HL-60 (cell line): ENCODE measurements at regions not wholly inside any gene's neighbourhood (a gene's known extent, or its start where the extent isn't known, plus 50 kb on each side); places are given as distances from the start of the nearest gene placed in this dataset.

Experiments
- DNase-seq, 2 experiments: peaks; one replicate each; pipeline ENCODE4 v3.0.0-alpha.2; 2010 to 2020; ENCODE audit warnings: low read depth in 1 of 2, low spot score in 1 of 2
- H3K27ac ChIP-seq: fragments of 250-450 bp; sonication (Bioruptor Pico); replicated peaks from 2 replicates; pipeline ENCODE4 v1.5.1; 2020; ENCODE audit warnings: mild to moderate bottlenecking, moderate library complexity
- H3K27me3 ChIP-seq: fragments of 250-450 bp; sonication (Bioruptor Pico); 2 replicates; pipeline ENCODE4 v1.5.1; 2021; ENCODE audit warnings: mild to moderate bottlenecking, moderate library complexity; ENCODE audit not compliant: insufficient read depth, poor library complexity, severe bottlenecking
- H3K4me3 ChIP-seq: replicated peaks from 2 replicates; pipeline ENCODE4 v1.5.1; 2011; ENCODE audit warnings: mild to moderate bottlenecking, control low read depth, low read length; ENCODE audit not compliant: insufficient read depth
- GABPA ChIP-seq: IDR thresholded peaks from 2 replicates; pipeline ENCODE4 v1.6.1; 2012; ENCODE audit warnings: low read depth
- POLR2AphosphoS5 ChIP-seq: IDR thresholded peaks from 2 replicates; pipeline ENCODE4 v1.6.1; 2012; ENCODE audit warnings: low read depth
- SPI1 ChIP-seq: IDR thresholded peaks from 2 replicates; pipeline ENCODE4 v1.6.1; 2012; ENCODE audit warnings: low read depth, mild to moderate bottlenecking, borderline replicate concordance
- TF ChIP-seq, protein P1 (sequence below): IDR thresholded peaks from one replicate; pipeline ENCODE4 v1.5.1; 2011; ENCODE audit warnings: low read length, control low read depth, inconsistent platforms; ENCODE audit not compliant: insufficient read depth
- TF ChIP-seq, protein P2 (sequence below): IDR thresholded peaks from 2 replicates; pipeline ENCODE4 v1.6.1; 2012; ENCODE audit warnings: low read depth; ENCODE audit not compliant: insufficient replicate concordance

DNA sequence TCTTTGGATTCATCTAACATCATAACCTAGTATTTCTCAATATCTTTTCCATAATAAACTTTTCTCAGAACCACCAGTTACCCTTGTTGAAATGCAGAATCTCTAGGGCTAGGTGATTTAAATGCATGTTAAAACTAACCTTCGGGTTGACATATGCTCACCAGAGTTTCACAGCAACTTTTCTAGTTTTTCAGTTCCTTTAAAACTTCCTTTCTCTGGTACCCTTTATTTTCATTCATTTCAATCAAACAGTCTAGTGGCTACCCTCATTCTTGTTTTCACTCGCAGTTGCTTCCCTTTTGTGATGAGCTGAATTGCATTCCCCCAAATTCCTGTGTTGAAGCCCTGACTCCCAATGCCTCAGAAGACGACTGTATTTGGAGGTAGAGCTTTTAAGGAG is 712.8 kb upstream of the CHRM3 start:
- Histone ChIP-seq H3K27me3 (no peaks in the 10 kb centered on the region), H3K4me3 (no peak overlapping the region), H3K27ac (no peak overlapping the region)
- TF ChIP-seq, protein P1, sequence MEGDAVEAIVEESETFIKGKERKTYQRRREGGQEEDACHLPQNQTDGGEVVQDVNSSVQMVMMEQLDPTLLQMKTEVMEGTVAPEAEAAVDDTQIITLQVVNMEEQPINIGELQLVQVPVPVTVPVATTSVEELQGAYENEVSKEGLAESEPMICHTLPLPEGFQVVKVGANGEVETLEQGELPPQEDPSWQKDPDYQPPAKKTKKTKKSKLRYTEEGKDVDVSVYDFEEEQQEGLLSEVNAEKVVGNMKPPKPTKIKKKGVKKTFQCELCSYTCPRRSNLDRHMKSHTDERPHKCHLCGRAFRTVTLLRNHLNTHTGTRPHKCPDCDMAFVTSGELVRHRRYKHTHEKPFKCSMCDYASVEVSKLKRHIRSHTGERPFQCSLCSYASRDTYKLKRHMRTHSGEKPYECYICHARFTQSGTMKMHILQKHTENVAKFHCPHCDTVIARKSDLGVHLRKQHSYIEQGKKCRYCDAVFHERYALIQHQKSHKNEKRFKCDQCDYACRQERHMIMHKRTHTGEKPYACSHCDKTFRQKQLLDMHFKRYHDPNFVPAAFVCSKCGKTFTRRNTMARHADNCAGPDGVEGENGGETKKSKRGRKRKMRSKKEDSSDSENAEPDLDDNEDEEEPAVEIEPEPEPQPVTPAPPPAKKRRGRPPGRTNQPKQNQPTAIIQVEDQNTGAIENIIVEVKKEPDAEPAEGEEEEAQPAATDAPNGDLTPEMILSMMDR = no peak
- TF ChIP-seq POLR2AphosphoS5 = no peak
- TF ChIP-seq, protein P2, sequence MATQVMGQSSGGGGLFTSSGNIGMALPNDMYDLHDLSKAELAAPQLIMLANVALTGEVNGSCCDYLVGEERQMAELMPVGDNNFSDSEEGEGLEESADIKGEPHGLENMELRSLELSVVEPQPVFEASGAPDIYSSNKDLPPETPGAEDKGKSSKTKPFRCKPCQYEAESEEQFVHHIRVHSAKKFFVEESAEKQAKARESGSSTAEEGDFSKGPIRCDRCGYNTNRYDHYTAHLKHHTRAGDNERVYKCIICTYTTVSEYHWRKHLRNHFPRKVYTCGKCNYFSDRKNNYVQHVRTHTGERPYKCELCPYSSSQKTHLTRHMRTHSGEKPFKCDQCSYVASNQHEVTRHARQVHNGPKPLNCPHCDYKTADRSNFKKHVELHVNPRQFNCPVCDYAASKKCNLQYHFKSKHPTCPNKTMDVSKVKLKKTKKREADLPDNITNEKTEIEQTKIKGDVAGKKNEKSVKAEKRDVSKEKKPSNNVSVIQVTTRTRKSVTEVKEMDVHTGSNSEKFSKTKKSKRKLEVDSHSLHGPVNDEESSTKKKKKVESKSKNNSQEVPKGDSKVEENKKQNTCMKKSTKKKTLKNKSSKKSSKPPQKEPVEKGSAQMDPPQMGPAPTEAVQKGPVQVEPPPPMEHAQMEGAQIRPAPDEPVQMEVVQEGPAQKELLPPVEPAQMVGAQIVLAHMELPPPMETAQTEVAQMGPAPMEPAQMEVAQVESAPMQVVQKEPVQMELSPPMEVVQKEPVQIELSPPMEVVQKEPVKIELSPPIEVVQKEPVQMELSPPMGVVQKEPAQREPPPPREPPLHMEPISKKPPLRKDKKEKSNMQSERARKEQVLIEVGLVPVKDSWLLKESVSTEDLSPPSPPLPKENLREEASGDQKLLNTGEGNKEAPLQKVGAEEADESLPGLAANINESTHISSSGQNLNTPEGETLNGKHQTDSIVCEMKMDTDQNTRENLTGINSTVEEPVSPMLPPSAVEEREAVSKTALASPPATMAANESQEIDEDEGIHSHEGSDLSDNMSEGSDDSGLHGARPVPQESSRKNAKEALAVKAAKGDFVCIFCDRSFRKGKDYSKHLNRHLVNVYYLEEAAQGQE = no peak
- no peak for TF ChIP-seq SPI1
- no peak for TF ChIP-seq GABPA
- no peak for DNase-seq

DNA sequence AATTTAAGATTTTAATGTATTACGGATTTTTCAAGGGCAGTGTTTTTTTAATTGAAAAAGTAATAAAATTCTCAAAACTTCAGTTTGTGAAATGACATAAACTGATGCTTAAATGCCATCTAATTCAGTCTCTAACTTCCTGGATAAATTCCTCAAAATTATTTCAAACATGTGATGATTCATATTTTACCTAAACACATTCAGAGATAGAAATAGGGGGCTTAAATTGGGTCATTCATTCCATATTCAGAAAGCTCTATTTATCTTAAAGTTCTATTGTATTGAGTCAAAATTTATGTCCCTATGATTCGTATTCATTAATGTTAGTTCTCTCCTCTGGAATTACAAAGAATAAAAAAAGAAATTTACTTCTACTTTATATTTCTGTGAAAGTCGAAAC is 713.6 kb upstream of the CHRM3 start:
- Histone ChIP-seq H3K27ac (no peak overlapping the region), H3K27me3 (no peaks in the 10 kb centered on the region), H3K4me3 (no peak overlapping the region)
- TF ChIP-seq SPI1 = no peak
- no peak for TF ChIP-seq GABPA
- TF ChIP-seq, protein P2 = no peak
- TF ChIP-seq POLR2AphosphoS5 = no peak
- TF ChIP-seq, protein P1 = no peak
- DNase-seq = no peak

DNA sequence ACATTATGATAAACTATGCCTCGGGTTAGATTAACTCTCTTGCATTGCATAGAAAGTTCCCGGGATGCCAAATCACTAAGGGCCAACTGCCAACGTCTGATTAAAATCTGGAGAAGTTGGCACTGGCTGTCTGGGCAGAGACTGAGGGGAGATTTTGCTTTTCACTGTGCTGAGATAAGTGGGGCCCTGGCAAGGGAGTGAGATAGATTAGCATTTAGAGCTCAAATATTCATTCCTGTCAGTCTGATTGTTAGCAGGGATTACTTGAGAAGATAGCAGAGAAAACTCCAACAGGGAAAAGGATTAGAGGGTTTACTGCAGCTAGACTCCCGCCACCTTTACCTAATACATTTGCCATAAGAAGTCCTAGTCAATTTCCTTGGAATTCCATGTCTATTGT is 714.1 kb upstream of the CHRM3 start:
- Histone ChIP-seq H3K27ac (no peak overlapping the region), H3K4me3 (no peak overlapping the region), H3K27me3 (no peaks in the 10 kb centered on the region)
- TF ChIP-seq, protein P2 = no peak
- TF ChIP-seq, protein P1 = no peak
- TF ChIP-seq POLR2AphosphoS5 (no peak), GABPA (no peak), SPI1 (no peak)
- no peak for DNase-seq
